HG03039 (cell line): ENCODE measurements at regions not wholly inside any gene's neighbourhood (a gene's known extent, or its start where the extent isn't known, plus 50 kb on each side); places are given as distances from the start of the nearest gene placed in this dataset.
"Not testable (repeated sequence)": the region's sequence is repeated elsewhere in the genome, so short reads cannot be mapped to it uniquely, and the experiment has no call there.

Source experiments
- ATAC-seq: cut with Tn5 transposase; IDR thresholded peaks from one replicate; pipeline ENCODE4 v1.9.1; 2021; ENCODE audit warnings: mild to moderate bottlenecking, moderate library complexity; ENCODE audit not compliant: unreplicated experiment

- no peak for ATAC-seq
Observed at GRCh38 chr1:90826024-90826423, 108.9 kb upstream of the BARHL2 start.

DNA sequence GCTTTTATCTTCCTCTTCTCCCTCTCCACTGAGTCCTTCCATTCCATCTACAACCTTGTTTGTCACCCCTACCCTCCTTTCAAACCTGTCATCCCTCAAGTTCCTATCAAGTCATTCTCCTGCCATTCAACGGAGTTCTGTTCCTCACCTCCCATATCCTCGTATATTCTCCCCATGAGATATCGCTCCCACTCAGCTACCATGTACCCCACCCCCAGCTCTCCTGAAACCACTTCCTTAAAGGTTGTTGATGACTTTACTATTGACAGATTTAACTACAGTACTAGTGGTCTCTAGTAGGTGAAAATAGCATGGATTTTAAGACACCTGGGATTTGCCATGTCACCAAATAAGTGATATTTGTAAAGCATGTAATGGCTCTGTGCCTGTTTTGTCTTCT is 107.4 kb upstream of the BARHL2 start:
- ATAC-seq: no peak

DNA sequence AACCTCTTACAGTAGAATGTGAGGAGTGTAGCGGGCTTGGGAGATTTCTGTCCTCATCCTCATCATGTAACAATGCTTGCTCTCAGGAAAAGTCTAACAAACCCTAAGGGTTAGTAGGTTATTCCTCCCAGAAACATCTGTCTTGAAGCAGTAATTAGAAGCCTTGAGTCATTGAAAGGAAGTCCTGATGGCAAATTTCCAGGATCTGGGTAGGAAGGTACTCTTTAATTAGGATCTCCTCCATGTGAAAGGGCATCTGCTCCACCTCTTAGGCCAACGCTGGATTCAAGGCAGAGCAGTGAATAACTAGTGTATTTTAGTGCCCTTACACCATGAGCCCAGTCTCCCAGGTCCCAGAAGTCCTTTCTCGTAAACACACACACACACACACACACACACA is 106.6 kb upstream of the BARHL2 start:
- ATAC-seq: no peak

DNA sequence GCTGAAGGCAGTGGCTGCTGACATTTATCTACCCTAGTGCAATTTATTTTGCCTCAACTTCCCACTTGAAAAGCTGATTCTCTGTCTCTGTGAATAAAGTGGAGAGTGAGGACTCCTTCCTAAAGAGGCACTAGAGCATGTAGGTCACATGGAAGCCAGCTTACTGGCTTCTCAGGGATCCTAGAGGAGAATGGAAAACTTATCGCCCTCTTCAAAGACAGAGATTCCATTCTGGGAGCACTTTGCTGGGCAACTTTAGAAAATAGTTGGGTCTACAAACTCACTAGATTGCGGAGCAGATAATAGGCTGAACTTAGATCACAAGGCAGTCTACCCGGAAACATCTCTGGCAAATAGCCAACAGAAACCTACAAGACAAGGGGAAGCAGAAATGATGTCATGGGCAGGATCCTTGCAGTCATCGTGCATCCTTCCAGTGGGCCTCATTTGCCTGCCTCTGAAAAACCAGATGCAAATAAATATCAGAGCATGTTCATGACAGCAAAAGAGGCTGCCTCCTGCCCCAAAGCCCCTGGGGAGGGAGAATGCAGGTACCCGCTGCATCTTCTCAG is 104.8 kb upstream of the BARHL2 start:
- ATAC-seq: no peak

- no peak for ATAC-seq
Observed at GRCh38 chr1:90821152-90821787, 104.2 kb upstream of the BARHL2 start.

DNA sequence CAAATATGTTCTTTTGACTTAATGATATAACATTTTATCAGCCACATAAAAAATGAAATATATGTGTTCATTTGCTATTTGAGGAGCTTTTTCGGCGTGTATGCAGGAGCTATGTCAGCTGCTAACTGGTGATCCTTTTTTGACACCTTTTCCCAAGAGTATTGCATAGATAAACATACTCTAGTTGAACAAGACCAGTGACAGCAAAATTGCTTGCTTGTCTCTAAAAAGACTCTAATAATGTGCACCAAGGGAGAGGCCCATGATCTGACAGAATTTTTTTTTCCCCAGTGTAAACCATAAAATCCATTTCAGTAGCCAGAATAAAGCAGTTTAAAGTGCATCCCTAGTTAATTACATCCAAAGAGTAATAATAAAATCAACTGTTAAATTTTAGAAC is 103.6 kb upstream of the BARHL2 start:
- ATAC-seq: no peak

GRCh38 chr1:90817399-90817798 is 100.3 kb upstream of the BARHL2 start:
- no peak for ATAC-seq

DNA sequence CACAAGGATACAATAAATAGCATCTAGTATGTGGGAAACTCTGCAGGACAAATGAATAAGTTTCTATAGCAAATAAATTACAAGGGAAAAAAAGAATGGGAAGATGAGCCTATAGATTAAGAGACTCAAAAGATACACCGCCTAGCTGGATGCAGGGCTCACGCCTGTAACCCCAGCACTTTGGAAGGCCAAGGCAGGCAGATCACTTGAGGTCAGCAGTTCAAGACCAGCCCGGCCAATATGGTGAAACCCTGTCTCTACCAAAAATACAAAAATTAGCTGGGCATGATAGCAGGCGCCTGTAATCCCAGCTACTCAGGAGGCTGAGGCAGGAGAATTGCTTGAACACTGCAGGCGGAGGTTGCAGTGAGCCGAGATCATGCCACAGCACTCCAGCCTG is 95.1 kb upstream of the BARHL2 start:
- ATAC-seq: not testable (repeated sequence)

GRCh38 chr1:90811444-90811950 is 94.4 kb upstream of the BARHL2 start:
- ATAC-seq: not testable (repeated sequence)

- ATAC-seq: no peak
Observed at GRCh38 chr1:90810681-90811080, 93.6 kb upstream of the BARHL2 start.

GRCh38 chr1:90809996-90810395 is 92.9 kb upstream of the BARHL2 start:
- no peak for ATAC-seq

DNA sequence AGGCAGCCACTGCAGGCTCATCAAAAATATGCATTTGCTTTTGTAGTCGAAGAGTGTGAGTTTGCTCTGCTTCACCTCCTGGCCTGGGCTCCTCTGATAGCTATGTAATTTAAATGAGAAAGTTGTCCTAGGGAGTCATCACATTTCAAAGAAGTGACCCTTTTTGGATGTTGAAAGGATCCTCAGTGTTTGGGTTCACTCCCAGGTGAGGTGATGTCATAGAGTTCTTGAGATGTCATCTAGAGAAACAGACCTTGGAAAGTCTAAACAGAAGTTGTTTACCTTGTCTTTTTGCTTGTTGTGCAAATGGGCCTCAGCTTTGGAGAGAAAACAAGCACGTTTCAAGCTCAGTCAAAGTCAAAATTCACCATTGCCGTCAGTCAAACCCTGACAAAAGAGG is 92.0 kb upstream of the BARHL2 start:
- no peak for ATAC-seq

GRCh38 chr1:90807329-90807728 is 90.2 kb upstream of the BARHL2 start:
- ATAC-seq: no peak

DNA sequence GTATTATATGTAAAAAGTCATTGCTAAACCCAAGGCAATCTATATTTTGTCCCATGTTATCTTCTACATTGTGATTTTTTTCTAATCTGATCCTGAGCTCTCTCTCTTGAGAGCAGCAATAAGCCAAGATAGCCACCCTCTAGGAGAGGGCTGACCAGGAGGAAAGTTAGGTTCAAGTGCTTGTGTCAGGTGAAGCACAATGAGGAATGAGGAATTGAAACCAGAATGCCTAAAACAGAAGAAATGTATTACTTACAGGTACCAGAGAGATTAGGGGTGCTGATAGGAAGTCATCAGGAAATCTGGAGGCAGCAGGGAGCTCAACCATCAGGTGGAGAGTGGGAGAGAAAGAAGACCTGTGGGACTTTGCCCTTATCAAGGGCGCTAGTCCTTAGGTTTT is 85.5 kb upstream of the BARHL2 start:
- ATAC-seq: no peak

DNA sequence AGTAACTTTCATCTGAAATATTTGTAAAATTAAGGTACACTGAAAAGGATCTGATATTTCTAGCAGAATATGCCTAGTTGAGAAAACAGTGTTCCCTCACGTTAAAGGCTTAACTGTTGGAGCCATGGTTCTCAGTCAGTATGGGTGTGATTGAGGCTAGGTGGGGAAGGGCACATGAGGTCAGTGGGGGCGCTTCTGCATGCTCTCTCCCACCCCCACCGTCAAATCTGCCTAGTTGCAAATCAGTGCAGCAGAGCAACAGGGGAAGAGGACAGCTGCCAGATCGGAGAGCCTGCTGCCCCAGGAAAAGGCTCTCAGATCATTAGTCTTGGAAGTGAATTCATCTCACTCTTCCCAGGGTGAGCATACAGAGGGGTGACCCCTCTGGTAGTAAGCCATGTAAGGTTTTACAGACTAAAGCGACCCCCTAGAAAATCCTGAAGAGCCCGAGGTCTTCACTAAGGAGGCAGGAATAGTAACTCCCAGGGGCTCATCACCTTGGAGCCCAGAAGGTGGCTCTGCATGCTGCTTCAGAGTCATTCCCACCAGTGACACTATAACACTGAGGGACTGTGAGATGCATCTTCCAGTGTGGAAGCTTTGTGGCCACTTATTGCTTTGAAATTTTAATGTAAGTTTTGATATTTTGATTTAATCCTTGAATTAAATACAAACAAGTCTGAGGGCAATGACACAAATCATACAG is 83.1 kb upstream of the BARHL2 start:
- no peak for ATAC-seq

DNA sequence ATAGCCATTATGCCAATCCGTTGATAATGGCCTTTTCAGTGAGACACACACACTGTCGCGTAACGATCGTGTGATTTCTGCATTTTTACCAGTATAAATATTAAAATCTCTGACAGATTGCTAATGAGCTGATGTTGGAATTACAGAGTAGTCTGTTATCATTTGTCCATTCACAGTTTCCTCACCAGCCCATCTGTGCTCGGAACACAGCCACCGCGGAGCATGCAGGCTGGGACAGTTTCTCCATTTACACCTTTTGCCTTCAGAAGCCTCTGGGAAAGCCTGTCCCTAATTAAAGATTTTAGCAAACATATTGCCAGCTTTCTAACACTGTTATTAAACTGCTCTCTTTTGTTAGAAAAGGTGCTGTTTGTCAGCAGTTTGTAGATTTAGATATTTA is 82.2 kb upstream of the BARHL2 start:
- no peak for ATAC-seq

GRCh38 chr1:90798883-90799282 is 81.8 kb upstream of the BARHL2 start:
- ATAC-seq: no peak

- no peak for ATAC-seq
Observed at GRCh38 chr1:90798344-90798743, 81.2 kb upstream of the BARHL2 start.

- ATAC-seq: no peak
Observed at GRCh38 chr1:90795431-90795830, 78.3 kb upstream of the BARHL2 start.

DNA sequence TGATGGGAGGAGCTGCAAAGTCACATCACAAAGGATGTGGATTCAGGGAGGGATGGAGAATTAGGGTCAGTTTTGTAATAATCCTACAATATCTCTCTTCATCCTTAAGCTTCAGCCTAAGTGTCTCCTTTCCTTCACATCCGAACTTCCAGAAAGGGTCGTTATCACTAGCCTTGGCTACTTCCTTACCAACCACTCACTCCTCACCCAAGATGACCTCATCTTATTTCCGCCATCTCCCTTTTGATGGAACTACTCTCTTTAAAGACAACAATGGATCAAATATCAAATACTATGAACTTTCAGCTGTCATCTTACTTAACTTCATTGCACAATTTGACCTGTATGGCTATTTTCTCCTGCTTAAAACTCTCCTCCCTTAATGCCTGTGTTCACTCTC is 69.6 kb upstream of the BARHL2 start:
- no peak for ATAC-seq

GRCh38 chr1:90784186-90784847 is 67.2 kb upstream of the BARHL2 start:
- ATAC-seq: no peak

DNA sequence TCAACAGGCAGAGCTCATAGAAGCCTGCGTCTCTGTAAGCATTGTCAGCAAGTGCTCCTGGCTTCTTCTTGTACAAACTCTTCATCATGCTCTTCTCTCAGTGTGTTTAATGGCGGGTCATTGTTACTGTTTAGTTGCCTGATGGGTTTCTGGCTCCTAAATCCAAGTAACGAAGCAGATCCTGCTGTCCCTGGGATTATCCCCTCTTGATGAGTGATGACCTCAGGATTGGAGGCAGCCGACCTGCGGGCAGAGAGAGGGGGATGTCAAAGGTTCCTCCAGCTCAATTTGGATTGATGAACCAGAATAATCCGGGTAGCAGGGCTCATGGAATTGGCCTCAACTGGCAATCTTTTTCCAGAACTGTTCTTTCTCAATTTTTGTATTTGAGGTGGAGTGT is 66.1 kb upstream of the BARHL2 start:
- no peak for ATAC-seq
